Muscle of arm (tissue), 1 donor: ENCODE measurements at regions not wholly inside any gene's neighbourhood (a gene's known extent, or its start where the extent isn't known, plus 50 kb on each side); places are given as distances from the start of the nearest gene placed in this dataset.

Experiments
- DNase-seq: peaks from one replicate; pipeline ENCODE4 v3.0.0-alpha.2; 2013

DNA sequence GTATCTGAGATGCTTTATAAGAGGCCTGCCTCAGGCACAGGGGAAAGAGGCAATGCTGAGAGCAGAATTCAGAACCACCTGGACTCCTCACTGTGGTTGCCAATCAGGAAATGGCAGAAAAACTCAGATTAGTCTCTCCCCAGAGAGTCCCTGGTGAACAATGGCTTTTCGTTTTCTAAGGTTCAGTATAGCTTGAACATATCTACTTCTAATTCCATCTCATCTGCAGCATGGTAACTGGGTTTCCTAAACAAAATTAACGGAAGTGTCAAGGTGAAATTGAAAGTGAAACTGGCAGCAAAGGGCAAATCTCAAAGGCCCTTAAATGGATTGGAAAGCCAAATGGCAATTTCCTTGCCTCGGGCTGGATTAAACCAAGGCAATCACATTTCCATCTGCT, 480.2 kb upstream of the ACVR2A start:
- DNase-seq: no peak

DNA sequence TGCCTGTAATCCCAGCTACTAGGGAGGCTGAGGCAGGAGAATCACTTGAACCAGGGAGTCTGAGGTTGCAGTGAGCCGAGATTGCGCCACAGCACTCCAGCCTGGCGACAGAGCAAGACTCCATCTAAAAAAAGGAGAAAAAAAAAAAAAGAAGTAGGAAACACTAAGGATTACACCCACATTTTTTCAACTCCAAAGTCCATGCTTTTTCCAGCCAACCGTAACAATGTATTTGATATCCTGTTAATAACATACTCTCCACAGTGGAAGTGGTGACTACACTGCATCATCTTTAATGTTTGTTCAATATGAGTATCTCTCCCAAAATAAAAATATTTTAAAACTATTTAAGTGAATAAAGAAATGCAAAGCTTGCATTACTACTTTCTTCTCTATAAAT, 481.6 kb upstream of the ACVR2A start:
- DNase-seq: no peak

DNA sequence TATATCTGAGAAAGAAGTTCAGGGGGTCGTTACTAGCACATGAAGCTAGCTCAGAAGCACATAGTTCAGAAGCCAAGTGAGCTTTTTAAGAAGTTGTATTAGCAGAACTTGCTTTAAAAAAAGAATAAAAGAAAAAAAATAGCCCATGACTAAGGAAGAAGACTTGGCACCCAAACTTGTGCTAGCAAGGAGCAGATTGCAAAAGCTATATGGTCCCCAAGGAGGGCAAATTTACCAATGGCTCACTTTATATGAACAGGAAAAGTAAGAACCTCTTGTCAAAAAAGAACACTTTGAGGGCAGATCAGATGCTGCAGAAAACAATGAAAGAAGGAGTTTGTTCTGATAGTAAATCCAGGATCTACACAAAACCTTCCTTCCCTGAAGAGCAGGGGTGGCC, 486.5 kb upstream of the ACVR2A start:
- no peak for DNase-seq

- no peak for DNase-seq
These were observed 488.7 kb upstream of the ACVR2A start for GRCh38 chr2:147356157-147356556.

- no peak for DNase-seq
These were observed 489.1 kb upstream of the ACVR2A start for GRCh38 chr2:147355706-147356105.

DNA sequence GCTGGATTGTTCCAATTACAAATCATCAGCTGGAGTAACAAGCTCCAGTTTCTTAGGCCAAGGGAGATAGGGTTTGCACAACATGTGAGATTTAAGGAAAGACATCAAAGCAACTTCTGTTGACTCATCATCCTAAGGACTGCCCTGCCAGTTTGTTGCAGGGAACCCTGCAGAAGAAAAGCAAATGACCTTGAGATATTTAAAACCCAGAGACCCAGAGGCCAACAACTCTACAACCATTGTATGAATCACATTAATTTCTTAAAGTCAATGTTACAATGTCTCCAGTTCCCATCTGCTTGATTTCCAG, 491.8 kb upstream of the ACVR2A start:
- no peak for DNase-seq

GRCh38 chr2:147352264-147353071, 492.4 kb upstream of the ACVR2A start:
- DNase-seq: no peak

DNA sequence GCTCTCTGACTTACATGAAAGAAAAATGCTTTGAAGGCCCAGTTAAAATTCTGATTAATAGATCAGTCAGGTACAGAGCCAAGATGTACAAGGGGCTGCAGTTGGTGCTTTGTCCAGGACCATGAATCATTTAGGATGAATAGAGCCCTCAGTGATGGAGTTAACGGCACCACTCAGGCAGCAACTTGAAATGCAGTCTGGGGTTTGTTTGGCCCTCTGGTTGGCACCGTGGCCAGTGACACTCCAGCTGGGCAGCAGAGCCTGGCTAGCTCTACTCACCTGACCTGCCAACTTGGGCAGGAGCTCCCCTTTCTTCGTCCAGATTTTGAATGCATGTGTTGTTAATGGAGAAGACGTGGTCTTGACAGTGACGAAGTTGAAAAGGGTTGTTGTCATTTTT, 493.0 kb upstream of the ACVR2A start:
- DNase-seq: no peak

DNA sequence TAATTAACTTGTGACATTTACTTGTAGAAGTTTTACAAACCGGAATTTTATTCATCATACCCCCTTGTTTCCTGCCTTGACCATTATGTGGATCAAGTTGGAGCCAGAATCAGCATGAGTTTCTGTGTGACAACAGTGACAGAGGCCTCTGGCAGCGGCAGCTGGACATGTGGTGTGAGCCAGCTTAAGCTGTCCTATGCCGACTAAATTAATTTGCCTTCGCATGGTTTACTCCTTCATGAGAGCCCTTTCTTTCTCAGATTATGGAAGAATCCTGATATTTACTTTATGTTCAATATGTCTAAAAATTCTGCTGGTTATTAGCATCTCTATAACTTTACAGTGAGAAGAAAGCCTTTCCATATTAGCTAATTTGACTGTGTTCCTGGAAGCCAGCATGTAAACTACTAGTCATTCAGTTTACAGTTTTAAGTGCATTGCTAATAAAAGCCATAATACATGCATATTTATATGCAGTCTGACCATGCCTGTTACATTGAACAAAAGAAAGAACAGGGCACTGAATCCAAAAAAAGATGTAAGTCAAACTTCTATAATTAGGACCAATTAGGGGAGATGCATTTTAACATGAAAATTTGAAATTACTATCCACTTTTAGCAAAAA, 495.8 kb upstream of the ACVR2A start:
- no peak for DNase-seq

- DNase-seq: no peak
These were observed 498.7 kb upstream of the ACVR2A start for GRCh38 chr2:147346142-147346541.

DNA sequence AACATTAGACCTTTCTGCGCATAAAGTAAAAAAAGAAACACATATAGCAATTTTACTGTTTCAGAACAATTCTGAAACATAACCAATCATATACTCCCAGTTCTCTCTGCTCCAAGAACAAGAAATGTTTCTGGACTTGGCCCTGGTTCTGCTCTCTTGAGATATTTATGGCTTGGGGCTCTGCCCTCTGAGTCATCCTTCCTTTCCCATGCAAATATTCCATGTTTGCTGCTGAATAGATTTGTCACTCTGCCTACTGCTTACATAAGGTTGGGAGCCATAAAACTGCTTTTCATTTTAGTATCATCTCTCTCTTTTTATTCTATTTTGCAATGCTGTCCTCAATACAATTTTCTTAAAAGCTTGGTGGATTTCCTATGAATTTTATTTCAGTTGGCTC, 499.6 kb upstream of the ACVR2A start:
- no peak for DNase-seq

DNA sequence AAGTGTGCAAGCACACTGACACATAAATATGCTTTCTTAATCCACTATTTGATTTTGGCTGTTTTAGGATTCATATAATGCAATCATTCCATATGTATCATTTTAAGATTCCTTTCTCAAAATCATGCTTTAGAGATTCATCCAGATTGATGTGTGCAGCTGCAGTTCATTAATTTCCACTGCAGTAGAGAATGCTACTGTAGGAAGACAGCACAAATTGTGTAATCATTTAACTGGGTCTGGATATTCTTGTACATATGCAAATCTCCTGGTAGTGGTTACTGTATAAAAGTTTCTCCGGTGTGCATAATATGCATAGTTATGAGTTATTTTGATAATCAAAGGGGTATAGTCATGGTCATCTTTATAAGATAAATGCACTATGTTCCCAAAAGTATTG, 502.5 kb upstream of the ACVR2A start:
- no peak for DNase-seq

DNA sequence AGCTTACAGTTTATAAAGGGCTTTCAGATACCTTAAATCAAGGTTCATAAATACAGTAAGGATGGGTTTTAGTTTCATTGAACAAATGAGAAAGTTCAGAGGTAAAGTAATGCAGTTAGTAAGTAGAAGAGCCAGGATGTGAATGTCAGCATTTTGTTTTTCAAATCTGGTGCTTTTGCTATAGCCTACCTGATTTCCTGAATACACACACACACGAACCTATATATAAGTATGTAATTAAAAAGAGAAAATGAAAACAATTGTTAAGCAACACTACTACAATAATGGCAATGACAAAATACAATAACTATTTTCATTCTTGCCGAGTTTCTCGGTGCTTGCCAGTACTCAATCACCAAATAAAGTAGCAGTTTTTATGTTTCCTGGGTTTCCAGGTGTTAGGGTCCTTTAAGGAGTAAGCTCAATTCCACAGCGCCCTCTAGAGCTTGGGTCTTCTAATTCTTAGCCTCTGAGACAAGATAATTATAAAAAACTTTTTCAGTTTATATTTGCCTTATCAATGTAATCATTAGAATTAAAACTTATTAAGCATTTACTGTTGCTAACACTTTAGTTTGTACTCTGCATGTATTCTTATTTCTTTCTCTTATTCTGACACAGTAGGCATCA, 512.9 kb upstream of the ACVR2A start:
- DNase-seq: no peak

DNA sequence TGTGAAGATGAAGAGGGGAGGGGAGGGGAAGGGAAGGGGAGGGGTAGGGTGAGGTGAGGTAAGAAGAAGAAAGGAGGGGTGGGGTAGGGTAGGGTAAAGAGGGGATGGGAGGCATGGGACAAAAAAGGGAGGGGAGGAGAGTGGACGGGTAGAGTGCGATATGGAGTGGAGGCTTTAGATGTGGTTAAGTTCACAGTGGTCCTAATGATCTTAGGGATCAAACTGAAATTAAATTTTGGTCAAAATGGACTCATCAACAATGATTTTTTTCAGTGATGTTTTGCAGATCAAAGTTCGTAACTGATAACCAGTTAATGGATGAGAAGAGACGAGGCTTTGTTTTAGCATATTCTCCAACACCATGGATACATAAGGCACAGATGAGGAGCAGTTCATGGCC, 513.9 kb upstream of the ACVR2A start:
- DNase-seq: no peak

GRCh38 chr2:147327613-147328012, 517.2 kb upstream of the ACVR2A start:
- no peak for DNase-seq

DNA sequence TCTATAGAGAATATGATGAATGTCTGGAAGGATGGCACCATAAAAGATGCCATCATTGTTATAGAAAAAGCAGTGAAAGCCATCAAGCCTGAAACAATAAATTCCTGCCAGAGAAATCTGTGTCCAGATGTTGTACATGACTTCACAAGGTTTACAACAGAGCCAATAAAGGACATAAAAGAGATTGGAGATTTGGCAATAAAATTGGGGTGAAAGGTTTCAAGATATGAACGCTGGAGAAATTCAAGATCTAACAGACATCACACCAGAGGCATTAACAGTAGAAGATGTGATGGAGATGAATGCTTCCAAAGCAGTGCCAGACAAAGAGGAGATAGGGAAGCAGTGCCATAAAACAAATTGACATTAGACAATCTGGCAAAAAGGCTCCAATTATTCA, 518.8 kb upstream of the ACVR2A start:
- DNase-seq: no peak

- DNase-seq: no peak
These were observed 524.7 kb upstream of the ACVR2A start for GRCh38 chr2:147320146-147320545.

DNA sequence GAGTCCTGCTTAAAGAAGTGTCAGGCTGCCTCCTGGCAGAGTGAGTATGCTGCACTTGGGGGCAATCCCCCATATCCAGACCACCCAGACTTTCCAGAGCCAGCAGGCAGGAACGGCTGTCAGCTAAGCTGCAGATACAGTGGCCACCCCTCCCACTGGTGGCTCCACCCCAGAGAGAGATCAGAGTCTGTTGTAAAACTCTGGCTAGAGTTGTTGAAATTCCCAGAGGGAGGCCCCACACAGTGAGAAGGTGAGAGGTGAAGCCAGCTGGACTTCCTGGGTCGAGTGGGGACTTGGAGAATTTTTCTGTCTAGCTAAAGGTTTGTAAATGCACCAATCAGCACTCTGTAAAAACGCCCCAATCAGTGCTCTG, 533.8 kb upstream of the ACVR2A start:
- no peak for DNase-seq

DNA sequence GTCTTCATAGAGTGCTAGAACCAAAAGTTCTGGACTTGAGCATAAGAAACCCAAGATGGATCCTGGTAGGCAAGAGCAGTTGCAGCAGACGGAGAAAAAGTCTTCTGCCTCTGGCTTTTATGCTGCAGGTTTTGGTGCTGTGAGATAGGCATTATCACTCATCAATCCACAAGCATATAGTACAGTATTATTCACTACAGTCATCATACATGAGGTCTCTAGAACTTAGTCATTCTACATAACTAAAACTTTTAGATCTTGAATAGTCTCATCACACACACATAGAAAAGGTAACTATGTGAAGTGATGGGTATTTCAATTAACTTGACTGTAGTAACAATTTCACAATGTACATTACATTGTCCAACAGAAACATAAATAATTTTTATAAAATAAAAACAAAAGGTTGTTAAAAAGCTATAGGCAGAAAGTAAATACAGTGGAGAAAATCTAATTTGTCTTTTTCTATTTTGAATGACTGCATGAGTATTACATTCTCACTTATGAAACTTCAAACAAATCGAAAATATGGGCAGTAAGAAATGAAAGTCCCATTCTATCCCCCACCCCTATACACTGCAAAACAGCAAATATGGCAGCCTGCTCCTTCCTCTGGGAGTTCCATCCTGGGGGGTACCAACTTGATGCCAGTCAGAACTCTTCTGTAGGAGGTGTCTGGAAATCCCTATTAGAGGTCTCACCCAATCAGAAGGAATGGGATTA, 534.3 kb upstream of the ACVR2A start:
- no peak for DNase-seq

GRCh38 chr2:147297820-147298219, 547.0 kb upstream of the ACVR2A start:
- DNase-seq: no peak

DNA sequence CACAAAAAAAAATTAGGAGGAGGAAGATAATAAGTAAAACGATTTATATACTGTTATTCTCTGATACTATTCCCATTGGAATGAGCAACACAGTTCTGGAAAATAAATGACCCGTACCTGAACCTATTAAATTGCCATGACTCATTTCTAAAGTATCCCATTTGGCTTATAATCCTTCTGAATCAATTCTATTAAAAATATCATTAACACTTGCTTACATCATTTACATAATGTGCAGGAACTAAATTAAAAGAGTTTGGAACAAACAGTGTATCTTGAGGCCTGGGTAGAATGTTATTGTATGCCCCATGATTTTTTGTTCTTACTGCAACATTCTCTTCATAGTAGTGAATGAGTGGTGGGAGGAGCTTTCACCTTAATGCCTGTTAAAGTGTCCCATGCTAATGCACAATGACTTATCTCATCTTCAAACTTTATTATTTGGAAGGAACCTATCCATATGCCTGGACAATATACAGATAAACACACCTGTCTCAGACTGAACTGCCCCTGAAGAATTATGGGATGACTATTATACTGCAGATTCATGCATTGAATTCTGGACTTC, 549.9 kb upstream of the ACVR2A start:
- no peak for DNase-seq

DNA sequence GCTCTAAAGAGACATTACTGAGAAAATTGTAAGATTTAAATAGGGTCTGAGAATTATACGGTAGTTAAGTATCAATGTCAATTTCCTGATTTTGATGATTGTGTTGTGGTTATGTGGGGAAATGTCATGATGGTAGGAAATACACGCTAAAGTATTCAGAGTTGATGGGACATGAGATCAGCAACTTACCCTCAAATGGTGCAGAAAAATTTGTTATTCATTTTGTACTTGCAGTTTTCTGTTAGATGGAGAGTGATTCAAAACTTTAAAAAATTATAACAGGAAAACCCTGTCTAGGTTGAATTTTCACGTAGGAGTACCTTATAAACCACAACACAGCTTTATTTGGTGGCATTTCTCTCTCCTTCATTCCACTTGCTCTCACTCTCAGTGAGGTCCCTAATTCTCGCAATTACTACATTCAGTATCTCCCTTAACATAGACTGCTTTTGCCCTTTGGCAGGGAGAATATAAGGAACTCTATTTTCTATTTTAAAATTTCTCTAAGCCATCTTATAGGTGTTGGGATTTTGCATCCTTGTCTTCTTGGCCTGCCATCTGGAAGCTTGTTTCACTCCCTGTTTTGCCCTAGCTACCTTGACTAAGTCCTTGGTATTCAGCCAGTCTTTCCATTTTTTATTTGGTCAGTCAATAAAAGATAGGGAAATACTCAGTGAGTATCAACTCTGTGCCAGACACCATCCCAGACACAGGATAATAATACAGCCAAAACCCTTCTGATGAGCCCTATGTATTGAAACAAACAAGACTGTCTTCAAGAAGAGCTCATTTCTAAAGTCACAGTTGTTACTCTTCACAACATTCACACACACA, 550.6 kb upstream of the ACVR2A start:
- DNase-seq: no peak
